NAMALWA (cell line): ENCODE measurements at regions not wholly inside any gene's neighbourhood (a gene's known extent, or its start where the extent isn't known, plus 50 kb on each side); places are given as distances from the start of the nearest gene placed in this dataset.
A peak's percentile ranks its signal among the peaks of the same experiment; 100 is the strongest.
"Not testable (repeated sequence)": the region's sequence is repeated elsewhere in the genome, so short reads cannot be mapped to it uniquely, and the experiment has no call there.

Source experiments
- DNase-seq: peaks from one replicate; pipeline ENCODE4 v3.0.0-alpha.2; 2015; ENCODE audit warnings: low spot score

- not testable (repeated sequence) for DNase-seq
Measured at GRCh38 chr4:86413426-86413825, 53.6 kb upstream of the MAPK10 start.

DNA sequence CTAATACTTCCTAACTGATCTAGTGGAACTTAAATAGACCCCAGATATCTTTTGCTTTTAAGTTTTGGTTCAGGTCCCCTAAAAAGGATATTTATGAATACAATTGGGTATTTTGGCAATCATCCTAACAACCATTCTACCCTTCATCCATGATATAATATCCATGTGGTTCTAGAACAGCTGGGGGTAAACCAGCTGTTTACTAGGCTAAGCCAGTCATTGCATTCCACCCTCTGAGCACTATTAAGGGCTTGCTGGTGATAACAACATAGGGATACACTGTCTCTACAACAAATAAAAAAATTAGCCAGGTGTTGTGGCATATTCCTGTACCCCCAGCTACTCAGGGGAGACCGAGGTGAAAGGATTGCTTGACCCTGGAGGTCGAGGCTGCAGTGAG lies 54.8 kb upstream of the MAPK10 start:
- DNase-seq, result no peak

GRCh38 chr4:86416081-86416480 lies 56.2 kb upstream of the MAPK10 start:
- no peak for DNase-seq

DNA sequence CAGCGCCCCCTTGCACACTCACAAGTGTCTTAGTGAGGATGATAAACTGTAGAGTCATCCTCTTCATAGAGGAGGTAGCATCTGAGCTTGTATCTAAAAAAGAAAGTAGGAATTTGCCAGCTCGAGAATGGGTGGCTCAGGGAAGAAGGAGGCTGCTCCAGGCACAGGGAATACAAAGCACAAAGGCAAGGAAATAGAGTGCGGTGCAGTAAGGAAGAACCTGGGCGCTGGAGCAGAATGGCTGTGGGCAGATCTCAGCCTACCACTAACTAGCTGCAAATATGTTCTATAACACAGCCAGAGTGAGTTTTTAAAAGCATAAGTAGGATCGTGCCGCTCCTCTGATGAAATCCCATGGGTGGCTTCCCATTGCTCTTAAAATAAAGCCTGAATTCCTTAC lies 61.6 kb upstream of the MAPK10 start:
- no peak for DNase-seq

GRCh38 chr4:86431543-86432116 lies 71.8 kb upstream of the MAPK10 start:
- no peak for DNase-seq

GRCh38 chr4:86432559-86433134 lies 72.8 kb upstream of the MAPK10 start:
- DNase-seq, result no peak

DNA sequence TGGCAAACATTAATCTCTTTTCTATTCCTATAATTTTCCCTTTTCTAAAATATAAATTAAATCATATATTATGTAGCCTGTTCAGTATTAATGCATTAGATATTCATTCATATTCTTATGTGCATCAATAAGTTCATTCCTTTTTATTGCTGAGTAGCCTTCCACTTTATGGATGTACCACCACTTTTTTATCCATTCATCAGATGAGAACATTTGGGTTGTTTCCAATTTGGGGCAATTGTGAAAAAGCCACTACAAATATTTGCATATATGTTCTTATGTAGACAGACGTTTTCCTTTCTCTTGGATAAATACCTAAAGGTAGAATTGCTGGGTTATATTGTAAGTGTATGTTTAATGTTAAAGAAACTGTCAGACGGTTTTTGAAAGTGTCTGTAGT lies 79.4 kb upstream of the MAPK10 start:
- DNase-seq, result no peak

DNA sequence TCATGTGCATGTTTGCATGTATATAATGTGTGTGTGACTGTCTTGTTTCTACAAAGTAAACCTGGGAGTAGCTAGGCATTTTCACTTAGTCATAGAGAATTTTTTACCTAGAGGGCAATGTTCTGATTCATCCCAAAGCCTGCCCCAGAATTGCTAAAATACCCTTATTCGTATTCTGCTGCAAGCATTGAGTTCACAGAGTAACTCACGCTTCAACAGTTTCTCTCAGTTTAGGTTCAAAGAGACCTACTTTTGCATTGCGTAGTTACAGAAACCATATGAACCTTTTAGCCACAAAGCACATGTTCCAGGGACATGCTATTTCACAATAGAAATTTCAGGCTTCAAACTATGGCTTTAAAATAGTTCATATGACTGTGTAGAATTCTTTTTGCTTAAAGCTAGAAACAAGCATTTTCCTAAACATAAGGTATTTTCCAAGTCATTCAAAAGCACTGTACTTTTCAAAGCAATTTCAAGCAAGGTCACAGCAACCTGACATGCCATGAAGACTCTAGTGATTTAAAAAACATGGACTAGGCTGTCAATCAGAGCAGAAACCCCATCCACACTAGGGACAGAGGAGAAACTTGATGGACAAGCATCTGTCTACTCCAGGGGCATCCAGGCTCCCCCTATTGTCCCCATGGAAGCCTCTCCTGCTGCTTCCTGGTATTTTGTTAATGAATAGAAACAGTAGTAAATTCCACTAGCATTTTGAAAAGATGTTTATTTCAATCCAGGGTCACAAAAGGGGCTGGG lies 81.5 kb upstream of the MAPK10 start:
- no peak for DNase-seq

DNA sequence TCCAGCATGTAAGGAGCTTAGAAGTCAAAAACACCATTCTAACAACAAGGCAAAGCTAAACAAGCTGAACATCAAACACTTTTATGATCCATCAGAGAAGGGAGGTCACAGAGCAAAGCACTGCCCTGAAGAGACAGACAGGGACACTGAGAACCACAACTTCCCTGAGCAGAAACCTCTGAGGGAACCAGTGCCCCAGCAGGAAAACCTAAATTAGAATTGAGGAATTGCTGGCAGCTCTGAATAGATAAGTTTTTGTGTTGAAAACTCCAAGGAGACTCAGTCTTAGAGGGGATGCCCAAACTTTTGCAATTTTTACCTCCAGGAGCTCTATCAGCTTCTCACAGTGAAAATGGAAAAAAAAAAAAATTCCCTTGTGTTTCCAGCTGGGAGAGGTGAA lies 83.0 kb upstream of the MAPK10 start:
- DNase-seq, result no peak

DNA sequence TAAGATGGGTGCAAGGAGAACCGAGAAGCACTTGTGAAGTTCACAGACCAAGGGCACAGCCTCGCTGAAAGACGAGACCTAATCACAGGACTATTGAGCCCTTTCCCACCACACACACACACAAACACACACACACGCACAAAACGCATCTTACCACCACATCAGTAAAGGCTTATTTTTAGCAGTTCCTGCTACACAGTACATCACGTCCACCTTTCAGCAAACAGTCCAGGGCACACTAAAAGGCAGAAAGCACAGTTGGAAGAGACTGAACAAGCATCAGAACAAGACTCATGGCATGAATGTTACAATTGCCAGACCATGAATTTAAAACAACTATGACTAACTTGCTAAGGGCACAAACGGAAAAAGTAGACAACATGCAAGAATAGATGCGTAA lies 83.6 kb upstream of the MAPK10 start:
- DNase-seq, result no peak

DNA sequence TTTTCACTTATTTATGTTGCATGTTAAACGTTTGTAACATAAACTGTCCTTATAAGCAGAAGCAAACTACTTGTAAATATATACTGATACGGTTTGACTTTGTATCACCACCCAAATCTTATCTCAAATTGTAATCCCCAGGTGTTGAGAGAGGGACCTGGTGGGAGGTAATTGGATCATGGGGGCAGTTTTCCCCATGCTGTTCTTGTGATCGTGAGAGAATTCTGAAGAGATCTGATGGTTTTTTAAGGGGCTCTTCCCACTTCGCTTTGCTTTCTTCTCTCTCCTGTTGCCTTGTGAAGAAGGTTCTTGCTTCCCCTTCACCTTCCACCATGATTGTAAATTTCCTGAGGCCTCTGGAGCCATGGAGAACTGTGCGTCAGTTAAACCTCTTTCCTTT lies 87.1 kb upstream of the MAPK10 start:
- no peak for DNase-seq

GRCh38 chr4:86448871-86449270 lies 89.0 kb upstream of the MAPK10 start:
- peak; percentile 2 for DNase-seq

DNA sequence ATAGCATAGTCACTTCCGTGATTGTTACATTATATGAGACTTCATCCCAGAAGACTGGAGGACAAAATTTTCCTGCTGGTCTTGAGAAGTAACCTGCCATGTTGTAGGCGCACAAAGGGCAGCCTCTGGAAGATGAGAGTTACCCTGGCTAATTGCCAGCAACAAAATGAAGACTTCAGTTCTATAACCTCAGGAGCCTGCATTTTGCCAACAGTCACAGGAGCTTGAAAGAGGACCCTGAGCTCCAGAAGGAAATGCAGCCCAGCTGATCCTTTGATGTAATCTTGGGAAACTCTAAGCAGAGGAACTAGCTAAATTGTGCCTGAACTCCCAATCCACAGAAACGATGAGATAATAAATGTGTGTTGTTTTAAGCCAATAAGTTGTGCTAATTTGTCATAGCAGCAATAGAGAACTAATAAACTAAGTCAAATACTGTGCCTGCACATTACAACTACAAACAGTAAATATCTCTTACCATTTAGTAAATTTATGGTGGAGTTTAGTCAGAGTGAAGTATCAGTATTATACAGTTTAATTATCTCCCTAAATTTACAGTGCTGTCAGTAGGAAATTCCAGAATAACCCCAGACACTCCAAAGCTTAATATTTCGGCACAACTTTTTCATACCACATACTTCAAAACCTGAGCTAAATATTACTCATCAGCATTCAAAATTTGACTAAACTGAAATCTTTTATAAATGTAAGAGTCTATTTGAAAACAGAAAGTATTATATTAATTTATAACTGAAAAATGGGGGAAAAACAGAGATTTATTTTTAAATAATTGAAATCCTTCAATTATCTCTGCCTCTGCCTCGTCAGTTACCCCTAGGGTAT lies 90.1 kb upstream of the MAPK10 start:
- no peak for DNase-seq

GRCh38 chr4:86450861-86451260 lies 91.0 kb upstream of the MAPK10 start:
- DNase-seq, result no peak

DNA sequence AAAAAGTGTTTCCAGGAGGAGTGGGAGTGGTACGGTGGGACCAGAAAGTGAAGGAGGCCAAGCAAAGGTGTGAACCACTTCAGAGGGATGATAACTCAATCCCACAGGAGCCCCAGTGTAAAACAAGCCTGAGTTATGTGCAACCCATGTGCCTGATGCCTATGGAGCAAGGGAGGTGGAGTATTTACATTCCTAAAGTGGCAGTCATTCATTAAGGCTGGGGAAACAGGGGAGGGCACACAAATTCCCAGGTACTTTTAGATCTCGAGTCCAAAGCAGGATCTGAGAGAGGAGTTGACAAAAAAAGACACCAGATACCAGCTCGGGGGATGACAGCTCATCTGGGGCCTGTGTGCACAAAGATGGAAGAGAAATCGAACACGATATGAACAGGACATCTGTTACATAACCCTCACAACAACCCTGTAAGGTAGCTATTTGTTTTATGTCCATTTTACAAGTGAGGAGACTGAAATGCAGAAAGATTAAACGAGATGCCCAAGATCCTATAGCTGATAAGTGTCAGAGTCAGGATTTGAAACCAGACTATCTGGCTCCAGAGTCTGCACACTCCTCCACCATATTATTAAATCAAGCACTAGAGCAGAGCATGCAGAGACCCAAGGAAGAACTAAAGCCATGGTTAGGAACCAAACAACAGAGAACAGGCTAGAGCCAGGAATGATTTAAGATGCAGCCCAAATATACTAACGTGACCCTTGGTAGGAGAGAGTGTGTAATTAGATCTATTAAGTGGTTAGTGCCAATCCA lies 91.9 kb upstream of the MAPK10 start:
- DNase-seq, result no peak

DNA sequence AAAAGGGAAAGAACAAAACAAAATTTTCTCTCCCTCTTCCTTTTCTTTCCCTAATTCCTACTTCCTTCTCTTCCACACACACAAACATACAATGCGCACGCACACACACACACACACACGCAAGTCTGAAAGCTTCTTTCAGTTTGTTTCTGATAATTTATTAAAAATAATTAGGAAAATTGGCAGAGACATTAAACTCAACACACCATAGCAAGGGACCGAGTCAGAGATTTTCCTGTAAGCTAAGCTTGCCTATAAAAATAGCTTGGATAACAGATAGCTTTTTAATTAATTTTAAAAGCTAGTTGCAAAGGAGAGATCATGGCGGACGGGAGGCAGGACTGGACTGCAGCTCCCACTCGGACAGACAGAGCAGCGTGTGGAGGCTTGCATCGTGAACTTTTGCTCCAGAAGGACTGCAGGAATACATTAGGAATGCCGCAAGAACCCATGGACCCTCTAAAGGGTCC lies 92.6 kb upstream of the MAPK10 start:
- no peak for DNase-seq

- DNase-seq, result no peak
Measured at GRCh38 chr4:86452924-86453531, 93.2 kb upstream of the MAPK10 start.

DNA sequence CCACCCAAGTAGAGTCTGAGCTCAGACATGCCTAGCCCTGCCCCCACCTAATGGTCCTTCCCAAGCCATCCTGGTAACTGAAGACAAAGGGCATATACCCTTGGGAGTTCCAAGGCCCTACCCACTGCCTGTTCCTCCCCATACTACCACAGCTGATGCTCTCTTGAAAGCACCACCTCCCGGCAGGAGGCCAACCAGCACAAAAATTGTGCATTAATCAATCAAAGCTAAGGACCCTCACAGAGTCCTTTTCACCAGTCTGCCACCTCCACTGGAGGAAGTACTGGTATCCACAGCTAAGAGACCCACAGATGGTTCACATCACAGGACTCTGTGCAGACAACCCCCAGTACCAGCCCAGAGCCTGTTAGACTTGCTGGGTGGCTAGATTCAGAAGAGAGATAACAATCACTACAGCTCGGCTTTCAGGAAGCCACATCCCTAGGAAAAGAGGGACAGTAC lies 93.8 kb upstream of the MAPK10 start:
- not testable (repeated sequence) for DNase-seq

DNA sequence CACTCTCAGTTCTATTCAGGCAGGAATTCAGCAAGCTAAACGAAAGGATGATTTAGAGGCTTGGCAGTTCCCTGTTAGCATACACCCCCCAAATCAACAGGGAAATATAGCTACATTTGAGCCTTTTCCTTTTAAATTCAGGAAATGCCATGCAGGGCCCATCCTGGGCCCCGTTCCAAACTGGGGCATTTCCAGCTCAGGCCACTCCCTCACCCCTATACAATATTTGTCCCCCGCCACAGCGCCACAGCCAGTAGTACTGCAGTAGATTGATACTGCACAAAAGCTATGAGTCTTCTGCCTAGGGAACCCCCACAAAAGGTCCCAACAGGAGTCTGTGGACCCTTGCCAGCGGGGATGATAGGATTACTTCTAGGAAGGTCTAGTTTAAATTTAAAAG lies 102.0 kb upstream of the MAPK10 start:
- no peak for DNase-seq

DNA sequence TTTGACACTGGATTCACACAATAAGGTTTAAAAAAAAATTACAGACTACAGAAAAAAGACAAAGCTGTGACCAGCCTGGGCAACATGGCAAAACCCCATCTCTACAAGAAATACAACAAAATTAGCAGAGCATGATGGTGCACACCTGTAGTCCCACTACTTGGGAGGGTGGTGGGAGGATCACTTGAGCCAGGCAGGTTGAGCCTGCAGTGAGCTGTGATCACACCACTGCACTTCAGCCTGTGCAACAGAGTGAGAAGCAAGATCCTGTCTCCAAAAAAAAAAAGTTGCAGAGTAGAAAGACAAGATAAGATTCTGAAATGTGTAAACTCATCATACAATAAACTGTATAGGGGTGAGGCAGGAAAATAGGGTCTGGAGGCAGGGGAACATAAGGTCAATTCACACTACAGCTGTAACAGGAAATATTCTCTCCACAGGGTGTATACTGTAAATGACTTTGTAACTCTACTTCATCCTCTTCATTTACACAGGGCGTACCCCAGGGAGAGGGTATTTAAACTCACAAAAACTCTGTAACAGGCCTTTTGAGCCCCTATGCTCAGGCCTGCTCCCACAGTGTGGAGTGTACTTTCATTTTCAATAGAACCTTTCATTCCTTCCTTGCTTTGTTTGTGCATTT lies 112.6 kb upstream of the MAPK10 start:
- no peak for DNase-seq

- not testable (repeated sequence) for DNase-seq
Measured at GRCh38 chr4:86478151-86478550, 116.0 kb upstream of the PTPN13 start.
